ENCODE measurements at regions not wholly inside any gene's neighbourhood (a gene's known extent, or its start where the extent isn't known, plus 50 kb on each side); places are given as distances from the start of the nearest gene placed in this dataset.
"Not testable (repeated sequence)": the region's sequence is repeated elsewhere in the genome, so short reads cannot be mapped to it uniquely, and the experiment has no call there.

DNA sequence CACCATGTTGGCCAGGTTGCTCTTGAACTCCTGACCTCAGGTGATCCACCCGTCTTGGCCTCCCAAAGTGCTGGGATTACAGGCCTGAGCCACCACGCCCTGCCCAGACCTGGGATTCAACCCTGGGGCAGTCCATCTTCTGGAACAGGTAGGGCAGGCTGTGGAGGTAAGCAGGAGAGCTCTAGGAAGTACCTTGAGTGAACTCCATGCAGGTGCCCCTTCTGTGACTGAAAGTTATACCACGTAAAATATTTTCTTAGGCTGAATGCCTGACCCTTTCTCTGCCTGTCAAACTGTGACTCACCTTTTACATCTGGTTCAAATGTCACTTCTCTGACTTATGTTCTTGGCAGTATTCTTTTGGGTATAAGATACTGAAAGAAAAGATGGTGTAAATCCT is 86.7 kb upstream of the ELAC2 start:
- WGBS, 2 donors = 83 to 84% methylated on average over 3 of the region's 3 CpGs
- Histone ChIP-seq H3K9me3 (no peaks in the 10 kb centered on the region), H3K27me3 (no peaks in the 10 kb centered on the region), H3K4me1 (no peaks in the 10 kb centered on the region), H3K36me3 (no peaks in the 10 kb centered on the region), H3K4me3 (no peak overlapping the region), H3K27ac (no peak overlapping the region)
- DNase-seq (ENCODE audit: low spot score in 2 of 2) = no peak
- TF ChIP-seq POLR2A (IDR thresholded peaks at IDR 0.05) (no peak), EP300 (IDR thresholded peaks at IDR 0.05) (no peak)
- TF ChIP-seq, protein P1, sequence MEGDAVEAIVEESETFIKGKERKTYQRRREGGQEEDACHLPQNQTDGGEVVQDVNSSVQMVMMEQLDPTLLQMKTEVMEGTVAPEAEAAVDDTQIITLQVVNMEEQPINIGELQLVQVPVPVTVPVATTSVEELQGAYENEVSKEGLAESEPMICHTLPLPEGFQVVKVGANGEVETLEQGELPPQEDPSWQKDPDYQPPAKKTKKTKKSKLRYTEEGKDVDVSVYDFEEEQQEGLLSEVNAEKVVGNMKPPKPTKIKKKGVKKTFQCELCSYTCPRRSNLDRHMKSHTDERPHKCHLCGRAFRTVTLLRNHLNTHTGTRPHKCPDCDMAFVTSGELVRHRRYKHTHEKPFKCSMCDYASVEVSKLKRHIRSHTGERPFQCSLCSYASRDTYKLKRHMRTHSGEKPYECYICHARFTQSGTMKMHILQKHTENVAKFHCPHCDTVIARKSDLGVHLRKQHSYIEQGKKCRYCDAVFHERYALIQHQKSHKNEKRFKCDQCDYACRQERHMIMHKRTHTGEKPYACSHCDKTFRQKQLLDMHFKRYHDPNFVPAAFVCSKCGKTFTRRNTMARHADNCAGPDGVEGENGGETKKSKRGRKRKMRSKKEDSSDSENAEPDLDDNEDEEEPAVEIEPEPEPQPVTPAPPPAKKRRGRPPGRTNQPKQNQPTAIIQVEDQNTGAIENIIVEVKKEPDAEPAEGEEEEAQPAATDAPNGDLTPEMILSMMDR (IDR thresholded peaks at IDR 0.05) = no peak

GRCh38 chr17:13102477-13102876 is 84.7 kb upstream of the ELAC2 start:
- Histone ChIP-seq H3K4me1 (no peaks in the 10 kb centered on the region), H3K4me3 (no peak overlapping the region), H3K9me3 (no peaks in the 10 kb centered on the region), H3K36me3 (no peaks in the 10 kb centered on the region), H3K27me3 (no peaks in the 10 kb centered on the region), H3K27ac (no peak overlapping the region)
- DNase-seq (ENCODE audit: low spot score in 2 of 2) = no peak
- TF ChIP-seq, protein P1 (IDR thresholded peaks at IDR 0.05) = no peak
- no peak for TF ChIP-seq EP300 (IDR thresholded peaks at IDR 0.05)
- no peak for TF ChIP-seq POLR2A (IDR thresholded peaks at IDR 0.05)
- WGBS, 2 donors = 58 to 73% methylated on average over 2 of the region's 2 CpGs

- TF ChIP-seq, protein P1 (IDR thresholded peaks at IDR 0.05) = no peak
- TF ChIP-seq POLR2A (IDR thresholded peaks at IDR 0.05) = no peak
- no peak for TF ChIP-seq EP300 (IDR thresholded peaks at IDR 0.05)
- whole genome bisulfite sequencing, 2 donors = 80 to 81% methylated on average over 9 of the region's 9 CpGs
- no peaks in the 10 kb centered on the region for H3K9me3 ChIP-seq
Measured at GRCh38 chr17:13099926-13100325, 82.1 kb upstream of the ELAC2 start.

GRCh38 chr17:13099089-13099735 is 81.4 kb upstream of the ELAC2 start:
- no peak for TF ChIP-seq POLR2A (IDR thresholded peaks at IDR 0.05)
- no peak for TF ChIP-seq EP300 (IDR thresholded peaks at IDR 0.05)
- TF ChIP-seq, protein P1 (IDR thresholded peaks at IDR 0.05) = no peak
- H3K27me3 ChIP-seq = no peaks in the 10 kb centered on the region
- H3K4me1 ChIP-seq = no peaks in the 10 kb centered on the region
- no peak for DNase-seq (ENCODE audit: low spot score in 2 of 2)
- no peaks in the 10 kb centered on the region for H3K36me3 ChIP-seq
- peak overlapping the region in 1 of 4 donors; percentile 48 for H3K27ac ChIP-seq
- WGBS, 2 donors = 54 to 60% methylated on average over 10 of the region's 10 CpGs
- H3K4me3 ChIP-seq = no peak overlapping the region
- no peaks in the 10 kb centered on the region for H3K9me3 ChIP-seq

More at GRCh38 chr17:13099926-13100325, 82.1 kb upstream of the ELAC2 start:
- H3K4me3 ChIP-seq = no peak overlapping the region
- DNase-seq (ENCODE audit: low spot score in 2 of 2) = no peak
- H3K27me3 ChIP-seq = no peaks in the 10 kb centered on the region
- H3K27ac ChIP-seq = peak overlapping the region in 1 of 4 donors; percentile 48
- H3K4me1 ChIP-seq = no peaks in the 10 kb centered on the region
- no peaks in the 10 kb centered on the region for H3K36me3 ChIP-seq

- H3K27me3 ChIP-seq = no peaks in the 10 kb centered on the region
- WGBS, 2 donors = 36 to 44% methylated on average over 3 of the region's 3 CpGs
Measured at GRCh38 chr17:13096291-13096690, 78.5 kb upstream of the ELAC2 start.

GRCh38 chr17:13092010-13092409 is 74.2 kb upstream of the ELAC2 start:
- H3K4me3 ChIP-seq; H3K9me3 ChIP-seq; DNase-seq (ENCODE audit: low spot score in 2 of 2); H3K36me3 ChIP-seq; H3K4me1 ChIP-seq; H3K27me3 ChIP-seq; H3K27ac ChIP-seq: not testable (repeated sequence)
- WGBS, 2 donors = 81 to 96% methylated on average over 5 of the region's 5 CpGs

More at GRCh38 chr17:13096291-13096690, 78.5 kb upstream of the ELAC2 start:
- H3K4me1 ChIP-seq = no peaks in the 10 kb centered on the region
- TF ChIP-seq EP300 (IDR thresholded peaks at IDR 0.05) (no peak), POLR2A (IDR thresholded peaks at IDR 0.05) (no peak)
- TF ChIP-seq, protein P1 (IDR thresholded peaks at IDR 0.05) = no peak
- no peaks in the 10 kb centered on the region for H3K36me3 ChIP-seq
- H3K27ac ChIP-seq = no peak overlapping the region
- no peaks in the 10 kb centered on the region for H3K9me3 ChIP-seq
- no peak overlapping the region for H3K4me3 ChIP-seq
- no peak for DNase-seq (ENCODE audit: low spot score in 2 of 2)

Data from tibial nerve (tissue), 4 donors.